ENCODE measurements at regions not wholly inside any gene's neighbourhood (a gene's known extent, or its start where the extent isn't known, plus 50 kb on each side); places are given as distances from the start of the nearest gene placed in this dataset.

DNA sequence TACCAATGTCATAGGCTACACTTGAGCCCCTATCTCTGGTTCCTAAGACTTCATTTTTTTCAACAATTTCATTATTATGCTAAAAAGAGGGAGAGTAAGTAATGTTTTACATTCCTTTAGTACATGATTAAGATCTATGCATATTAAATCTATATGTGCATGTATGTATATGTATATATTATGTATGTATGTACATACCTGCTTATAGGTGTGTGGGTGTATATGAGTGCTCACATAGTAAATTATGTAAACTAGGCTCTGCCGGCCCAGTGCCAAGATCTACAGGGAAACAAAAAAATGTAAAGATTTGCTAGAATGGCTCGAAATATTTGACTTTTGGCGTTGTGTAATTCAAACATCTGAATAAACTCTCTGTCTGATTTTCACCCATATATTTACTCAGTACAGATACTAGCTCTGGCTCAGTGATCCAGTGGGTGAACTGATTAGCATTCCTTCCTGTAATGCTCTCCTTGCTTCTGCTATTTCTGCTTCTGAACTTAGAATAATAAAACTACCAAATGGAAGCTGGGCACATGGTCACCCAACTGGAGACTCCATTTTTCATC is 113.1 kb upstream of the FGGY start:
- TF ChIP-seq, protein P1, sequence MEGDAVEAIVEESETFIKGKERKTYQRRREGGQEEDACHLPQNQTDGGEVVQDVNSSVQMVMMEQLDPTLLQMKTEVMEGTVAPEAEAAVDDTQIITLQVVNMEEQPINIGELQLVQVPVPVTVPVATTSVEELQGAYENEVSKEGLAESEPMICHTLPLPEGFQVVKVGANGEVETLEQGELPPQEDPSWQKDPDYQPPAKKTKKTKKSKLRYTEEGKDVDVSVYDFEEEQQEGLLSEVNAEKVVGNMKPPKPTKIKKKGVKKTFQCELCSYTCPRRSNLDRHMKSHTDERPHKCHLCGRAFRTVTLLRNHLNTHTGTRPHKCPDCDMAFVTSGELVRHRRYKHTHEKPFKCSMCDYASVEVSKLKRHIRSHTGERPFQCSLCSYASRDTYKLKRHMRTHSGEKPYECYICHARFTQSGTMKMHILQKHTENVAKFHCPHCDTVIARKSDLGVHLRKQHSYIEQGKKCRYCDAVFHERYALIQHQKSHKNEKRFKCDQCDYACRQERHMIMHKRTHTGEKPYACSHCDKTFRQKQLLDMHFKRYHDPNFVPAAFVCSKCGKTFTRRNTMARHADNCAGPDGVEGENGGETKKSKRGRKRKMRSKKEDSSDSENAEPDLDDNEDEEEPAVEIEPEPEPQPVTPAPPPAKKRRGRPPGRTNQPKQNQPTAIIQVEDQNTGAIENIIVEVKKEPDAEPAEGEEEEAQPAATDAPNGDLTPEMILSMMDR (IDR thresholded peaks at IDR 0.05): no peak
- TF ChIP-seq EP300 (IDR thresholded peaks at IDR 0.05) (no peak), POLR2A (IDR thresholded peaks at IDR 0.05) (no peak), POLR2AphosphoS5 (IDR thresholded peaks at IDR 0.05) (no peak)

Measured in sigmoid colon (tissue), 4 donors.